Gastroesophageal sphincter (tissue), 3 donors: ENCODE measurements at regions not wholly inside any gene's neighbourhood (a gene's known extent, or its start where the extent isn't known, plus 50 kb on each side); places are given as distances from the start of the nearest gene placed in this dataset.

Experiments used
- CTCF ChIP-seq, 4 experiments: fragments of 200-600 bp in 2 of 4; fragments of 450-650 bp in 2 of 4; sonication (generic) in 1 of 4; IDR thresholded peaks; one replicate each; pipeline ENCODE4 v1.5.1; 2017 to 2019; ENCODE audit warnings: antibody characterized with exemption in 4 of 4, mild to moderate bottlenecking in 2 of 4, moderate library complexity in 2 of 4
- POLR2AphosphoS5 ChIP-seq: sonication (generic); formaldehyde crosslinking; IDR thresholded peaks from one replicate; pipeline ENCODE4 v1.6.1; 2017; ENCODE audit warnings: antibody characterized with exemption

DNA sequence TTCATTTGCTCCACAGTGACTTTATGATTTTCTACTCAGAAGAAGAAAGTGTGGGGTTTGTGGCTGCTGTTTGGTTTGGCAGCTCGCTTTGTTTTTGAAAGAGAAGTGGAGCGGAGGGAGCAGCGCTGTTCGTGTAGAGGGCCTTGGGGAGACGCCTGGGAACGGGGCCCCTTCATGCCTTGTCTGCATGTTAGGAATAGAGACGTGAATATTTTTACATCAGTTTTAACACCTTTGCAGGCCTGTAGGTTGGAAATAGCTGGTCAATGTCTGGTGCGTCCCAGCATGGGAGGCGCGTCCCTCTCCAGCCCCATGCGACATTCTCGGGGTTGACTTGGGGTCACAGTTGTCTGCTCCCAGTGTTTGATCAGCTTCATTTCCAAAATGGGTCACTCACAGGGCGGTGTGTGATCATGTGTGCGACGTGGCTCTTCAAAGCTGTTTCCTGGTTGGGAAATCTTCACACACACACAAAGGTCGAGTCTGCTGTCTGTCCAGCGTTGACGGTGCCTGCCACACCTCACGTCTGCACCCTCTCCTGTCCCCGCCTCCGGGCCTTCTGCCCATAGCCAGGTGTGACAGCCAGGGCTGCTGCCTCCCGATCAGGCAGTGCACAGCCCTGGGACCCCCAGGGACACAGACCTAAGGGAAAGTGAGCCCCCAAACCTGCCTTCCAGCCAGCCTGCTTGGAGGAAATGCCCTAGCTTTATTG lies 149.2 kb downstream of the PSMG1 start:
- TF ChIP-seq CTCF (IDR thresholded peaks at IDR 0.05) (no peak), POLR2AphosphoS5 (no peak)
